SKM-1 treated with dmso at 0.1 percent for 144 hours (cell line): ENCODE measurements at regions not wholly inside any gene's neighbourhood (a gene's known extent, or its start where the extent isn't known, plus 50 kb on each side); places are given as distances from the start of the nearest gene placed in this dataset.
"Not testable (repeated sequence)": the region's sequence is repeated elsewhere in the genome, so short reads cannot be mapped to it uniquely, and the experiment has no call there.

ENCODE experiments used
- DNase-seq: peaks from one replicate; lab custom pipeline; 2025; ENCODE audit not compliant: unreplicated experiment; lab: John Stamatoyannopoulos, UW

GRCh38 chr4:18635531-18635930, 614.0 kb upstream of the LCORL start:
- no peak for DNase-seq

GRCh38 chr4:18631586-18631985, 610.0 kb upstream of the LCORL start:
- no peak for DNase-seq

GRCh38 chr4:18630218-18631110, 608.9 kb upstream of the LCORL start:
- no peak for DNase-seq

- DNase-seq = no peak
Measured at GRCh38 chr4:18627447-18628005, 606.0 kb upstream of the LCORL start.

- no peak for DNase-seq
Measured at GRCh38 chr4:18626996-18627395, 605.4 kb upstream of the LCORL start.

- DNase-seq = no peak
Measured at GRCh38 chr4:18626366-18626765, 604.8 kb upstream of the LCORL start.

- DNase-seq = no peak
Measured at GRCh38 chr4:18621186-18621585, 599.6 kb upstream of the LCORL start.

- no peak for DNase-seq
Measured at GRCh38 chr4:18616720-18617119, 595.2 kb upstream of the LCORL start.

GRCh38 chr4:18611026-18611425, 589.5 kb upstream of the LCORL start:
- DNase-seq = no peak

- no peak for DNase-seq
Measured at GRCh38 chr4:18608908-18609533, 587.5 kb upstream of the LCORL start.

- not testable (repeated sequence) for DNase-seq
Measured at GRCh38 chr4:18602610-18603009, 581.1 kb upstream of the LCORL start.

- DNase-seq = peak; percentile 69
Measured at GRCh38 chr4:18593297-18594002, 571.9 kb upstream of the LCORL start.

GRCh38 chr4:18582841-18583240, 561.3 kb upstream of the LCORL start:
- no peak for DNase-seq

GRCh38 chr4:18578307-18578706, 556.8 kb upstream of the LCORL start:
- no peak for DNase-seq

- no peak for DNase-seq
Measured at GRCh38 chr4:18572481-18572880, 550.9 kb upstream of the LCORL start.

- DNase-seq = no peak
Measured at GRCh38 chr4:18571301-18571761, 549.8 kb upstream of the LCORL start.

- no peak for DNase-seq
Measured at GRCh38 chr4:18570370-18570769, 548.8 kb upstream of the LCORL start.

- DNase-seq = no peak
Measured at GRCh38 chr4:18568600-18568999, 547.0 kb upstream of the LCORL start.

- DNase-seq = no peak
Measured at GRCh38 chr4:18566970-18567799, 545.6 kb upstream of the LCORL start.

GRCh38 chr4:18559492-18559891, 537.9 kb upstream of the LCORL start:
- DNase-seq = no peak

GRCh38 chr4:18556402-18556801, 534.8 kb upstream of the LCORL start:
- no peak for DNase-seq
